ENCODE measurements at regions not wholly inside any gene's neighbourhood (a gene's known extent, or its start where the extent isn't known, plus 50 kb on each side); places are given as distances from the start of the nearest gene placed in this dataset.

- no peak for TF ChIP-seq POLR2A (IDR thresholded peaks at IDR 0.05)
- no peak for TF ChIP-seq POLR2AphosphoS5 (IDR thresholded peaks at IDR 0.05)
Measured at GRCh38 chr14:71536927-71537772, 395.1 kb upstream of the RGS6 start.

All from stomach (tissue), 4 donors.